HUES6 (cell line): ENCODE measurements at regions not wholly inside any gene's neighbourhood (a gene's known extent, or its start where the extent isn't known, plus 50 kb on each side); places are given as distances from the start of the nearest gene placed in this dataset.
"Not testable (repeated sequence)": the region's sequence is repeated elsewhere in the genome, so short reads cannot be mapped to it uniquely, and the experiment has no call there.

ENCODE experiments used
- H3K27ac ChIP-seq: 2 replicates; pipeline ENCODE4 v1.7.0; 2013; ENCODE audit warnings: low read depth, mild to moderate bottlenecking, low read length, inconsistent platforms
- H3K27me3 ChIP-seq: 2 replicates; pipeline ENCODE4 v1.6.1; 2013; ENCODE audit warnings: low read length; ENCODE audit not compliant: control insufficient read depth, insufficient read depth
- H3K36me3 ChIP-seq: 2 replicates; pipeline ENCODE4 v1.6.1; 2013; ENCODE audit warnings: low read length; ENCODE audit not compliant: control insufficient read depth, insufficient read depth
- H3K4me1 ChIP-seq: 2 replicates; pipeline ENCODE4 v1.6.1; 2013; ENCODE audit warnings: low read length; ENCODE audit not compliant: control insufficient read depth, insufficient read depth
- H3K4me3 ChIP-seq: 2 replicates; pipeline ENCODE4 v1.5.1; 2013; ENCODE audit warnings: low read depth, low read length
- H3K9ac ChIP-seq: one replicate; pipeline ENCODE4 v1.6.1; 2013; ENCODE audit warnings: mild to moderate bottlenecking, low read length
- H3K9me3 ChIP-seq: 2 replicates; pipeline ENCODE4 v1.6.1; 2013; ENCODE audit warnings: low read depth, low read length; ENCODE audit not compliant: control insufficient read depth, insufficient read depth

- Histone ChIP-seq H3K36me3 (no peaks in the 10 kb centered on the region), H3K4me1 (no peaks in the 10 kb centered on the region), H3K9me3 (peaks cover 23% of the 10 kb centered on the region; the same call in 1 of the 2 replicates), H3K9ac (no peak overlapping the region), H3K27ac (no peak overlapping the region), H3K27me3 (no peaks in the 10 kb centered on the region), H3K4me3 (no peak overlapping the region)
Observed at GRCh38 chr17:21756856-21757619, 64.7 kb downstream of the KCNJ18 start.

- H3K9ac ChIP-seq, H3K4me1 ChIP-seq, H3K27ac ChIP-seq, H3K4me3 ChIP-seq, H3K27me3 ChIP-seq, H3K36me3 ChIP-seq: not testable (repeated sequence)
- H3K9me3 ChIP-seq: peaks cover 32% of the 10 kb centered on the region; the same call in 1 of the 2 replicates
Observed at GRCh38 chr17:21759636-21760035, 67.3 kb downstream of the KCNJ18 start.

GRCh38 chr17:21763738-21764340 is 71.5 kb downstream of the KCNJ18 start:
- H3K9me3 ChIP-seq: peaks cover 34% of the 10 kb centered on the region; the same call in 1 of the 2 replicates
- H3K9ac ChIP-seq, H3K4me3 ChIP-seq, H3K4me1 ChIP-seq, H3K36me3 ChIP-seq, H3K27ac ChIP-seq, H3K27me3 ChIP-seq: not testable (repeated sequence)

- not testable (repeated sequence) for H3K27me3 ChIP-seq, H3K4me3 ChIP-seq, H3K4me1 ChIP-seq, H3K9ac ChIP-seq, H3K27ac ChIP-seq, H3K36me3 ChIP-seq
- H3K9me3 ChIP-seq: peaks cover 32% of the 10 kb centered on the region; the same call in 1 of the 2 replicates
Observed at GRCh38 chr17:21765651-21766290, 73.4 kb downstream of the KCNJ18 start.

DNA sequence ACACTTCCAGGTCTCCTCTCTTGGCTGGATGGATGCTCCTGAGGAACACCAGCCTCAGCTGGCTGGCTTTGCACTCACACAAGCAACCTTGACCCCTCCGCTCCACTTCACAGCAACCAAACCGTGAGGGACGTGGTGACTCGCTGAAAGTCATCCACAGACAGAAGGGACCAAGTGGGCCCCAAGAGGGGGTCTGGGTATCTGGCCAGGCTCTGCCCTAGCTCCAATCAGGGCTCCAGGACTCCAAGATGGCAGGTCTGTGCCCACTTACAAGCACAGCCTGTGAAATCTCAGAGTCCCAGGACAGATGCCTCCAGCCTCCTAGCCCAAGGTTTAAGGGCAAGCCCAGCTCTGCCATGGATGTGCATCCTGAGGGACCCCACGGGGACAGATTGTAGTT is 74.2 kb downstream of the KCNJ18 start:
- H3K4me1 ChIP-seq, H3K36me3 ChIP-seq, H3K4me3 ChIP-seq, H3K27me3 ChIP-seq, H3K9ac ChIP-seq, H3K27ac ChIP-seq: not testable (repeated sequence)
- peaks cover 32% of the 10 kb centered on the region; the same call in 1 of the 2 replicates for H3K9me3 ChIP-seq

GRCh38 chr17:21767162-21768156 is 75.1 kb downstream of the KCNJ18 start:
- not testable (repeated sequence) for H3K27me3 ChIP-seq, H3K36me3 ChIP-seq, H3K27ac ChIP-seq, H3K4me3 ChIP-seq, H3K9ac ChIP-seq, H3K4me1 ChIP-seq
- H3K9me3 ChIP-seq: peaks cover 32% of the 10 kb centered on the region; the same call in 1 of the 2 replicates

DNA sequence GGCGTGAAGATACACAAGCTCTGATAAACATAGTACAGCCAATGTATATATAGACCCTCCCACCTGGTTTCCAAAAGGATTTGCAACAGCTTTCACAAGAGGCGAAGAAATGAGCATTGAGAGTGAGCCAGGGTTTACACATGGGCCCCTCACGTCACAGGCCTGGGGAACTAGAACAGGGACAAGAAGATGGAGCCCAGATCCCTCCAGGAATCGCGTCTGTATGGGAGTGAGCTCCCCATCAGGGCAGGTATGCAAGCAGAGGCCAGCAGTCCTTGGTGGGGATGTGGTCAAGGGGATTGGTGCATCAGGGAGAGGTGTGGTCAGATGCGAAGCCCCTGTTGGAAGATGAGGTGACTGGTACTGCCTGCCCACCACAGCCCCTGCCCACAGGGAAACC is 75.9 kb downstream of the KCNJ18 start:
- not testable (repeated sequence) for H3K27ac ChIP-seq, H3K4me1 ChIP-seq, H3K27me3 ChIP-seq, H3K36me3 ChIP-seq, H3K9ac ChIP-seq, H3K4me3 ChIP-seq
- peaks cover 32% of the 10 kb centered on the region; the same call in 1 of the 2 replicates for H3K9me3 ChIP-seq

DNA sequence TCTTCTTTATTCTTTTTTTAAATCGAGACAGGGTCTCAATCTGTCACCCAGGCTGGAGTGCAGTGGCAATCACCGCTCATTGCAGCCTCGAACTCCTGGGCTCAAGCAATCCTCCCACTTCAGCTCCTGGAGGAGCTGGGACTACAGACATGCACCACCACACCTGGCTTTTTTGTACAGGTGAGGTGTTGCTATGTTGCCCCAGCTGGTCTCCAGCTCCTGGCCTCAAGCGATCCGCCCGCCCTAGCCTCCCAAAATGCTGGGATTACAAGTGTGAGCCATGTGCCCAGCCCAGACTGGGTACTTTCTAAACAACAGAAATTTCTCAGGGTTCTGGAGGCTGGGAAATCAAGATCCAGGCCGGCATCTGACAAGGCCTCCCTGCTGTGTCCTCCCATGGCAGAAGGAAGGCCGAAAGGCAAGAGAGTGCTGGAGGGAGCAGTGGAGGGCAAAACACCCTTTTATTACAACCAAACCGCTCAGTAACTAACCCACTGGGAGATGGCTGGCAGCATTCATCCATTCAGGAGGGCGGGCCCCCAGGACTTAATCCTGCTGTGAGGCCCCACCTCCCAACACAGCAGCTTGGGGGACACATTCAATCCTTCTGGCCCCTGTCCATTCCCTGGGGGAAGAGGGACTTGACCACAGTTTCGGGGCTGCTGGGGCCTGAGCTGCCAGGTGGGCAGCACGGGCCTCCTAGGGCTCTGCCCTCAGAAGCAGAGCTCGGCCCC is 76.6 kb downstream of the KCNJ18 start:
- H3K9me3 ChIP-seq: peaks cover 33% of the 10 kb centered on the region; the same call in 1 of the 2 replicates

DNA sequence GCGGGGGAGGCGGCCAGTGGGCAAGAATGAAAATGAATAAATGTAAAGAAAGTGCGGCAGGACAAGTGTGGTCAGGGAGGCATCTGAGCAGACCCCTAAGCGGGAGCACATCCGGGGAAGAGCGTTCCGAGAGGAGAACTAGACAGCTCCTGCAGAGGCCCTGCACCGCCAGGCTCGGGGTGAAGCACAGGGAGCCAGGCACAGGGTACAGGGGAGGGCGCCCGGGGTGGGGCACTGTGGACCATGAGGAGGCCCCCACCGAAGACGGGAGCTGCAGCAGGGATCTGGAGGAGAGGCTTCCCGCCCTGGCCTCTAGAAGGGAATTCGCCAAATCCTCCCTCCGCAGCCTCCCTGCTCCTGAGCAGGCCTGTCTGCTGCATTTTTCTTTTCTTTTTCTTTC is 77.5 kb downstream of the KCNJ18 start:
- not testable (repeated sequence) for H3K9ac ChIP-seq, H3K36me3 ChIP-seq, H3K27me3 ChIP-seq, H3K27ac ChIP-seq, H3K4me1 ChIP-seq, H3K4me3 ChIP-seq
- peaks cover 34% of the 10 kb centered on the region; the same call in 1 of the 2 replicates for H3K9me3 ChIP-seq

More for the DNA sequence above, 76.6 kb downstream of the KCNJ18 start:
- H3K4me3 ChIP-seq, H3K4me1 ChIP-seq, H3K36me3 ChIP-seq, H3K27me3 ChIP-seq, H3K27ac ChIP-seq, H3K9ac ChIP-seq: not testable (repeated sequence)
